ENCODE measurements at regions not wholly inside any gene's neighbourhood (a gene's known extent, or its start where the extent isn't known, plus 50 kb on each side); places are given as distances from the start of the nearest gene placed in this dataset.

GRCh38 chr4:128387600-128388351 lies 100.2 kb upstream of the PGRMC2 start:
- Histone ChIP-seq H3K27me3 (ENCODE audit: insufficient read depth, low read length) (no peaks in the 10 kb centered on the region), H3K4me3 (ENCODE audit: low read length) (no peak overlapping the region), H3K36me3 (ENCODE audit: insufficient read depth, low read length) (no peaks in the 10 kb centered on the region), H3K4me1 (ENCODE audit: insufficient read depth, low read length) (no peaks in the 10 kb centered on the region), H2AFZ (ENCODE audit: low read depth, low read length) (no peak overlapping the region), H3K9me3 (ENCODE audit: low read length) (no peaks in the 10 kb centered on the region)

GRCh38 chr4:128386761-128387599 lies 99.4 kb upstream of the PGRMC2 start:
- no peaks in the 10 kb centered on the region for H3K9me3 ChIP-seq (ENCODE audit: low read length)
- no peak overlapping the region for H2AFZ ChIP-seq (ENCODE audit: low read depth, low read length)
- H3K4me1 ChIP-seq (ENCODE audit: insufficient read depth, low read length) = no peaks in the 10 kb centered on the region
- H3K4me3 ChIP-seq (ENCODE audit: low read length) = no peak overlapping the region
- H3K27me3 ChIP-seq (ENCODE audit: insufficient read depth, low read length) = no peaks in the 10 kb centered on the region
- no peaks in the 10 kb centered on the region for H3K36me3 ChIP-seq (ENCODE audit: insufficient read depth, low read length)

- Histone ChIP-seq H3K27me3 (ENCODE audit: insufficient read depth, low read length) (no peaks in the 10 kb centered on the region), H3K4me1 (ENCODE audit: insufficient read depth, low read length) (no peaks in the 10 kb centered on the region), H3K9me3 (ENCODE audit: low read length) (no peaks in the 10 kb centered on the region), H2AFZ (ENCODE audit: low read depth, low read length) (no peak overlapping the region), H3K36me3 (ENCODE audit: insufficient read depth, low read length) (no peaks in the 10 kb centered on the region), H3K4me3 (ENCODE audit: low read length) (no peak overlapping the region)
These were observed 98.2 kb upstream of the PGRMC2 start for GRCh38 chr4:128385683-128386304.

- Histone ChIP-seq H3K36me3 (ENCODE audit: insufficient read depth, low read length) (no peaks in the 10 kb centered on the region), H3K4me3 (ENCODE audit: low read length) (no peak overlapping the region), H3K4me1 (ENCODE audit: insufficient read depth, low read length) (no peaks in the 10 kb centered on the region), H2AFZ (ENCODE audit: low read depth, low read length) (no peak overlapping the region), H3K27me3 (ENCODE audit: insufficient read depth, low read length) (no peaks in the 10 kb centered on the region), H3K9me3 (ENCODE audit: low read length) (no peaks in the 10 kb centered on the region)
These were observed 97.4 kb upstream of the PGRMC2 start for GRCh38 chr4:128384765-128385598.

GRCh38 chr4:128384091-128384520 lies 96.5 kb upstream of the PGRMC2 start:
- no peak overlapping the region for H3K4me3 ChIP-seq (ENCODE audit: low read length)
- no peaks in the 10 kb centered on the region for H3K9me3 ChIP-seq (ENCODE audit: low read length)
- H3K27me3 ChIP-seq (ENCODE audit: insufficient read depth, low read length) = no peaks in the 10 kb centered on the region
- H2AFZ ChIP-seq (ENCODE audit: low read depth, low read length) = no peak overlapping the region
- H3K36me3 ChIP-seq (ENCODE audit: insufficient read depth, low read length) = no peaks in the 10 kb centered on the region
- H3K4me1 ChIP-seq (ENCODE audit: insufficient read depth, low read length) = no peaks in the 10 kb centered on the region

GRCh38 chr4:128381748-128382559 lies 94.3 kb upstream of the PGRMC2 start:
- Histone ChIP-seq H2AFZ (ENCODE audit: low read depth, low read length) (no peak overlapping the region), H3K9me3 (ENCODE audit: low read length) (peaks cover 4% of the 10 kb centered on the region), H3K4me1 (ENCODE audit: insufficient read depth, low read length) (no peaks in the 10 kb centered on the region), H3K36me3 (ENCODE audit: insufficient read depth, low read length) (no peaks in the 10 kb centered on the region), H3K4me3 (ENCODE audit: low read length) (no peak overlapping the region), H3K27me3 (ENCODE audit: insufficient read depth, low read length) (no peaks in the 10 kb centered on the region)

GRCh38 chr4:128380306-128380705 lies 92.7 kb upstream of the PGRMC2 start:
- Histone ChIP-seq H3K9me3 (ENCODE audit: low read length) (peaks cover 6% of the 10 kb centered on the region), H3K4me3 (ENCODE audit: low read length) (no peak overlapping the region), H3K4me1 (ENCODE audit: insufficient read depth, low read length) (no peaks in the 10 kb centered on the region), H3K27me3 (ENCODE audit: insufficient read depth, low read length) (no peaks in the 10 kb centered on the region), H2AFZ (ENCODE audit: low read depth, low read length) (no peak overlapping the region), H3K36me3 (ENCODE audit: insufficient read depth, low read length) (no peaks in the 10 kb centered on the region)

- H3K4me3 ChIP-seq (ENCODE audit: low read length) = no peak overlapping the region
- no peak overlapping the region for H2AFZ ChIP-seq (ENCODE audit: low read depth, low read length)
- no peaks in the 10 kb centered on the region for H3K27me3 ChIP-seq (ENCODE audit: insufficient read depth, low read length)
- H3K9me3 ChIP-seq (ENCODE audit: low read length) = peaks cover 6% of the 10 kb centered on the region
- H3K4me1 ChIP-seq (ENCODE audit: insufficient read depth, low read length) = no peaks in the 10 kb centered on the region
- no peaks in the 10 kb centered on the region for H3K36me3 ChIP-seq (ENCODE audit: insufficient read depth, low read length)
These were observed 92.2 kb upstream of the PGRMC2 start for GRCh38 chr4:128379860-128380259.

GRCh38 chr4:128378668-128379067 lies 91.1 kb upstream of the PGRMC2 start:
- Histone ChIP-seq H3K4me3 (ENCODE audit: low read length) (no peak overlapping the region), H3K27me3 (ENCODE audit: insufficient read depth, low read length) (no peaks in the 10 kb centered on the region), H3K9me3 (ENCODE audit: low read length) (peaks cover 6% of the 10 kb centered on the region), H3K36me3 (ENCODE audit: insufficient read depth, low read length) (no peaks in the 10 kb centered on the region), H2AFZ (ENCODE audit: low read depth, low read length) (no peak overlapping the region), H3K4me1 (ENCODE audit: insufficient read depth, low read length) (no peaks in the 10 kb centered on the region)

GRCh38 chr4:128376958-128377357 lies 89.3 kb upstream of the PGRMC2 start:
- H2AFZ ChIP-seq (ENCODE audit: low read depth, low read length) = no peak overlapping the region
- peaks cover 6% of the 10 kb centered on the region for H3K9me3 ChIP-seq (ENCODE audit: low read length)
- no peaks in the 10 kb centered on the region for H3K36me3 ChIP-seq (ENCODE audit: insufficient read depth, low read length)
- no peaks in the 10 kb centered on the region for H3K4me1 ChIP-seq (ENCODE audit: insufficient read depth, low read length)
- no peaks in the 10 kb centered on the region for H3K27me3 ChIP-seq (ENCODE audit: insufficient read depth, low read length)
- no peak overlapping the region for H3K4me3 ChIP-seq (ENCODE audit: low read length)

- Histone ChIP-seq H3K4me1 (ENCODE audit: insufficient read depth, low read length) (no peaks in the 10 kb centered on the region), H3K36me3 (ENCODE audit: insufficient read depth, low read length) (no peaks in the 10 kb centered on the region), H3K4me3 (ENCODE audit: low read length) (no peak overlapping the region), H2AFZ (ENCODE audit: low read depth, low read length) (no peak overlapping the region), H3K9me3 (ENCODE audit: low read length) (peaks cover 6% of the 10 kb centered on the region), H3K27me3 (ENCODE audit: insufficient read depth, low read length) (no peaks in the 10 kb centered on the region)
These were observed 88.7 kb upstream of the PGRMC2 start for GRCh38 chr4:128376303-128376702.

GRCh38 chr4:128373628-128374027 lies 86.0 kb upstream of the PGRMC2 start:
- Histone ChIP-seq H3K36me3 (ENCODE audit: insufficient read depth, low read length) (no peaks in the 10 kb centered on the region), H3K4me1 (ENCODE audit: insufficient read depth, low read length) (no peaks in the 10 kb centered on the region), H3K9me3 (ENCODE audit: low read length) (peaks cover 10% of the 10 kb centered on the region), H3K27me3 (ENCODE audit: insufficient read depth, low read length) (no peaks in the 10 kb centered on the region), H3K4me3 (ENCODE audit: low read length) (no peak overlapping the region), H2AFZ (ENCODE audit: low read depth, low read length) (no peak overlapping the region)

Measured in neuron (in vitro differentiated cells).